ENCODE measurements at regions not wholly inside any gene's neighbourhood (a gene's known extent, or its start where the extent isn't known, plus 50 kb on each side); places are given as distances from the start of the nearest gene placed in this dataset.

DNA sequence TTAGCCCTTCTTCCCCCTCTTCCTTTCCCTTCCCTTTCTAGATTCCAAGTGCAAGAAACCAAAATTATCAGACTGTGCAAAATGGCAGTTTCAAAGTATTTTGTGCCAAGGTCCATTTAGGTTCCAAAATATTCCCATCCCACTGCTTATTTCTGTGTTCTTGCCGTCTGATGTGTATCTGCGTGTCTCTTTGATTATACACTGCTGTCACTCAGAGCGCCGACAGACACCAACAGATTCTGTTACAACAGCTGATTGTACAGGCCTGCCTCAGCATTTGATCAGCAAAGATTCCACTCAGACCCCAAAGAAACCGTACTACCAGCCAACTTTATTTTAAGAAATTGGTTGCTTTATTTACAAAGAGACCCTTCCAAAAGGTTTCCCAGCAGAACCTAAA is 225.6 kb upstream of the SATB1 start:
- no peaks in the 10 kb centered on the region for H3K27me3 ChIP-seq
- H3K27ac ChIP-seq, result no peak overlapping the region
- intact Hi-C loops (cut with DNase I), result no loop called here
- TF ChIP-seq CTCF (IDR thresholded peaks at IDR 0.05), result no peak
- no peak for DNase-seq (ENCODE audit: low spot score in 2 of 2)
- H3K9me3 ChIP-seq, result no peaks in the 10 kb centered on the region
- no peak overlapping the region for H3K4me3 ChIP-seq
- no peaks in the 10 kb centered on the region for H3K36me3 ChIP-seq
- no peaks in the 10 kb centered on the region for H3K4me1 ChIP-seq

DNA sequence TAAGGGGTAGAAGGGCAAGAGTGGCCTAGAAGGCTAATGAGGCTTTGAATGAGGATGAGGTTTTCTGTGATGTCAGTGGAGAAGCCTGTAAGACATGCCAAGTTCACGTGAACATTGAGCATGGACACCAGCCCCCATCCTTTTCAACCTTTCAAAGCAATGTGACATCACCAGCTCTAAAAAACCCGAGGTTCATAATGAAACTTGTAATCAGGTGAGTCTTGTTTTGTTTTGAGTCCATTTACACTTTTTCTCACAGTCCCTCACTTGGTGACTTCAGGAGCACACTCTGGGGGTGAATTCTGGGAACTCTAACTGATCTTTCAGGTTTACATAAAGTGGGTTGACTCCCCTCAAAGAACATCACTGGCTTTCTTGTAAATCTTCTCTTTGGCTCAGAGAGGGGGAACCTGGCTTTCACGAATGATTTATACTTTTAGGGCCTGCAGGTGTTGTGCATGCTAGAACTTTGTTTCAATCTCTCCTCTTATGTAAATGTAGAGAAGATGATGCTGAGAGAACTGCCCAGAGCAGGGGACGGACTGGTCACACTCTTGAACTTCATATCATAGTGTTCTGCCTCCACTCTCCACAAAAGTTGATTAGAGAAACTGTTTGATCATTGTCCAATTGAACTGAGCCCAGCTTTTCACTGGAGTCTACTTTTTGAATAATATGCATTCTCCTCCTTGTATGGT is 224.7 kb upstream of the SATB1 start:
- DNase-seq (ENCODE audit: low spot score in 2 of 2), result no peak
- Histone ChIP-seq H3K4me3 (no peak overlapping the region), H3K9me3 (no peaks in the 10 kb centered on the region), H3K4me1 (no peaks in the 10 kb centered on the region), H3K27ac (no peak overlapping the region), H3K36me3 (no peaks in the 10 kb centered on the region), H3K27me3 (no peaks in the 10 kb centered on the region)
- no peak for TF ChIP-seq CTCF (IDR thresholded peaks at IDR 0.05)
- intact Hi-C loops (cut with DNase I), result no loop called here

GRCh38 chr3:18648868-18649462 is 223.8 kb upstream of the SATB1 start:
- TF ChIP-seq CTCF (IDR thresholded peaks at IDR 0.05), result no peak
- H3K4me1 ChIP-seq, result no peaks in the 10 kb centered on the region
- no peaks in the 10 kb centered on the region for H3K36me3 ChIP-seq
- H3K27me3 ChIP-seq, result no peaks in the 10 kb centered on the region
- intact Hi-C loops (cut with DNase I), result no loop called here
- H3K4me3 ChIP-seq, result no peak overlapping the region
- H3K9me3 ChIP-seq, result no peaks in the 10 kb centered on the region
- no peak for DNase-seq (ENCODE audit: low spot score in 2 of 2)
- no peak overlapping the region for H3K27ac ChIP-seq

- Histone ChIP-seq H3K27ac (no peak overlapping the region), H3K4me3 (no peak overlapping the region), H3K9me3 (no peaks in the 10 kb centered on the region), H3K27me3 (no peaks in the 10 kb centered on the region), H3K36me3 (no peaks in the 10 kb centered on the region), H3K4me1 (no peaks in the 10 kb centered on the region)
- TF ChIP-seq CTCF (IDR thresholded peaks at IDR 0.05), result no peak
- intact Hi-C loops (cut with DNase I), result no loop called here
- no peak for DNase-seq (ENCODE audit: low spot score in 2 of 2)
Observed at GRCh38 chr3:18648159-18648558, 223.0 kb upstream of the SATB1 start.

GRCh38 chr3:18645619-18646018 is 220.5 kb upstream of the SATB1 start:
- Histone ChIP-seq H3K9me3 (no peaks in the 10 kb centered on the region), H3K36me3 (no peaks in the 10 kb centered on the region), H3K27ac (no peak overlapping the region), H3K4me3 (no peak overlapping the region), H3K4me1 (no peaks in the 10 kb centered on the region), H3K27me3 (no peaks in the 10 kb centered on the region)
- no peak for TF ChIP-seq CTCF (IDR thresholded peaks at IDR 0.05)
- intact Hi-C loops (cut with DNase I), result no loop called here
- DNase-seq (ENCODE audit: low spot score in 2 of 2), result no peak

All from ascending aorta (tissue), 2 donors.